HG03108 (cell line): ENCODE measurements at regions not wholly inside any gene's neighbourhood (a gene's known extent, or its start where the extent isn't known, plus 50 kb on each side); places are given as distances from the start of the nearest gene placed in this dataset.

ENCODE experiments used
- ATAC-seq: cut with Tn5 transposase; IDR thresholded peaks from one replicate; pipeline ENCODE4 v1.9.1; 2021; ENCODE audit warnings: moderate library complexity; ENCODE audit not compliant: unreplicated experiment

GRCh38 chr2:144704709-144705095, 184.8 kb upstream of the ZEB2 start:
- ATAC-seq: no peak

- ATAC-seq: no peak
These were observed 184.2 kb upstream of the ZEB2 start for GRCh38 chr2:144703852-144704708.

- ATAC-seq: no peak
These were observed 182.1 kb upstream of the ZEB2 start for GRCh38 chr2:144702051-144702450.

GRCh38 chr2:144701259-144701658, 181.3 kb upstream of the ZEB2 start:
- no peak for ATAC-seq

GRCh38 chr2:144698156-144698555, 178.2 kb upstream of the ZEB2 start:
- no peak for ATAC-seq

GRCh38 chr2:144695657-144696056, 175.7 kb upstream of the ZEB2 start:
- ATAC-seq: no peak

- no peak for ATAC-seq
These were observed 174.5 kb upstream of the ZEB2 start for GRCh38 chr2:144694456-144694855.

- ATAC-seq: no peak
These were observed 173.3 kb upstream of the ZEB2 start for GRCh38 chr2:144693179-144693578.

- ATAC-seq: no peak
These were observed 172.7 kb upstream of the ZEB2 start for GRCh38 chr2:144692661-144693060.

GRCh38 chr2:144690771-144691170, 170.9 kb upstream of the ZEB2 start:
- ATAC-seq: no peak

- ATAC-seq: no peak
These were observed 166.7 kb upstream of the ZEB2 start for GRCh38 chr2:144686518-144687215.

GRCh38 chr2:144683966-144684365, 164.0 kb upstream of the ZEB2 start:
- no peak for ATAC-seq

- no peak for ATAC-seq
These were observed 163.3 kb upstream of the ZEB2 start for GRCh38 chr2:144683107-144683753.

GRCh38 chr2:144682248-144682647, 162.3 kb upstream of the ZEB2 start:
- no peak for ATAC-seq

GRCh38 chr2:144681389-144681788, 161.5 kb upstream of the ZEB2 start:
- ATAC-seq: no peak

GRCh38 chr2:144679942-144680341, 160.0 kb upstream of the ZEB2 start:
- no peak for ATAC-seq

GRCh38 chr2:144678736-144679135, 158.8 kb upstream of the ZEB2 start:
- ATAC-seq: no peak

- no peak for ATAC-seq
These were observed 155.8 kb upstream of the ZEB2 start for GRCh38 chr2:144675731-144676130.

GRCh38 chr2:144675331-144675730, 155.4 kb upstream of the ZEB2 start:
- ATAC-seq: no peak

GRCh38 chr2:144674071-144674470, 154.2 kb upstream of the ZEB2 start:
- ATAC-seq: no peak

GRCh38 chr2:144673456-144673855, 153.5 kb upstream of the ZEB2 start:
- no peak for ATAC-seq
